22Rv1 (cell line): ENCODE measurements at regions not wholly inside any gene's neighbourhood (a gene's known extent, or its start where the extent isn't known, plus 50 kb on each side); places are given as distances from the start of the nearest gene placed in this dataset.

ENCODE experiments used
- H3K27ac ChIP-seq: fragments of 450-650 bp; 2 replicates; pipeline ENCODE4 v1.5.1; 2017
- CTCF ChIP-seq: fragments of 450-650 bp; IDR thresholded peaks from 2 replicates; pipeline ENCODE4 v1.5.1; 2017; ENCODE audit warnings: mild to moderate bottlenecking
- ZFX ChIP-seq: fragments of 450-650 bp; IDR thresholded peaks from 2 replicates; pipeline ENCODE4 v1.6.1; 2017; ENCODE audit warnings: antibody characterized with exemption, borderline replicate concordance

GRCh38 chr5:8093669-8094068 is 224.7 kb downstream of the MTRR start:
- no peak overlapping the region for H3K27ac ChIP-seq
- TF ChIP-seq CTCF (no peak), ZFX (no peak)

GRCh38 chr5:8094304-8094703 is 225.4 kb downstream of the MTRR start:
- no peak for TF ChIP-seq CTCF
- TF ChIP-seq ZFX: no peak
- H3K27ac ChIP-seq: no peak overlapping the region

- TF ChIP-seq CTCF (no peak), ZFX (no peak)
- H3K27ac ChIP-seq: no peak overlapping the region
Measured at GRCh38 chr5:8097146-8097545, 228.2 kb downstream of the MTRR start.

GRCh38 chr5:8098081-8098480 is 229.1 kb downstream of the MTRR start:
- no peak overlapping the region for H3K27ac ChIP-seq
- no peak for TF ChIP-seq ZFX
- TF ChIP-seq CTCF: no peak

- TF ChIP-seq ZFX: no peak
- no peak for TF ChIP-seq CTCF
- no peak overlapping the region for H3K27ac ChIP-seq
Measured at GRCh38 chr5:8102714-8103113, 233.8 kb downstream of the MTRR start.

- TF ChIP-seq ZFX: no peak
- no peak for TF ChIP-seq CTCF
- H3K27ac ChIP-seq: no peak overlapping the region
Measured at GRCh38 chr5:8114597-8115266, 245.8 kb downstream of the MTRR start.

- H3K27ac ChIP-seq: no peak overlapping the region
- TF ChIP-seq ZFX: no peak
- TF ChIP-seq CTCF: no peak
Measured at GRCh38 chr5:8123559-8123958, 254.6 kb downstream of the MTRR start.
